Suppressor macrophage treated with lipopolysaccharide for 1 hour (primary cell): ENCODE measurements at regions not wholly inside any gene's neighbourhood (a gene's known extent, or its start where the extent isn't known, plus 50 kb on each side); places are given as distances from the start of the nearest gene placed in this dataset.

ENCODE experiments used
- DNase-seq, 3 donors: peaks; one replicate each; pipeline ENCODE4 v3.0.0-alpha.2; 2020 to 2022

DNA sequence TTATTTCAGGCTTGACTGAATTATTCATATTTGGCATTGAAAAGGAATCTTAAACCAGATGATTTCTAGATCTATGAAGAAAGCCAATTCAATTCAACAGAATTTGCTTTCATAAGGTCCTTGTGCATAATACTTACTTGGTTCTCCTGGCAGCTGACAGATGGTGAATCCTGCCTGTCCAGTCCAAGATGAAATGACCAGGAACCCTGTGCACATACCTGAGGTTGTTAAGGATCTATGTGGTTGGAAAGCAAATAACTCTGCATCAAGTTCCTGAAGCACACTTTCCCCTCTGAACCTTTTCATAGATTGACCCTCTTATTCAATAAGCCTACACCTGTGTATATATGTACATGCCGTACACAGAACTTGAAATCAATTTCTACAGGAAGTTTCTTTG, 562.7 kb downstream of the PPARGC1A start:
- DNase-seq, result no peak

DNA sequence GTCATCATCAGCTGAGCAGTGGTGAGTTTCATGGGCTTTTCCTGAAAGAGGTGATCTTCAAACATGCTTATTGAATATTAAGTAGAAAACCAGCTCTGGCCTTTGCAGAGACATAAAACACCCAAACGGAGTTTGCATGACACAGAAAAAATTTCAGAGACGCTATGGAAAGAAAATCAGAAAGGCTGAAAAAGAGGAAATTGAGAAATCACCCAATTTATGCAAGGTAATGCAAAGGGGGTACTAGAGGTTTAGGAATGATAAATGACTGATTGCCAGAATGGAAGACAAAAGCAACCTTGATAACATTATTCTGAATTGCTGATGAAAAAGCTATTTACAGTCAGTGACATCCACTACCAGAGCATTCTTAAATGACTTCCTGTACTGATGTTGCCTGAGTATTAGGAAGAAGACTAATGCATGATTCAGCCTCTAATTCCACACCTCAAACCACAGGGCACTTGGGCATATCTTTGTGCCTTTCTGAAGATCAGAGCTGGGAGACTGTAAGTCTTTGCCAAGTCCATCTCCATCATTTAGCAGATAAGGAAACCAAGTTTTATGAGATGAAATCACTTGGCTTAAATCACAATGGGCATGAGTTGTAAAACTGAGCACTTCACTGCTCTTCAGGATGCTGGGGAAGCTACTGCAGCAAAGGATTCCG, 565.7 kb downstream of the PPARGC1A start:
- peak; percentile 27 to 55 (median 33) for DNase-seq

DNA sequence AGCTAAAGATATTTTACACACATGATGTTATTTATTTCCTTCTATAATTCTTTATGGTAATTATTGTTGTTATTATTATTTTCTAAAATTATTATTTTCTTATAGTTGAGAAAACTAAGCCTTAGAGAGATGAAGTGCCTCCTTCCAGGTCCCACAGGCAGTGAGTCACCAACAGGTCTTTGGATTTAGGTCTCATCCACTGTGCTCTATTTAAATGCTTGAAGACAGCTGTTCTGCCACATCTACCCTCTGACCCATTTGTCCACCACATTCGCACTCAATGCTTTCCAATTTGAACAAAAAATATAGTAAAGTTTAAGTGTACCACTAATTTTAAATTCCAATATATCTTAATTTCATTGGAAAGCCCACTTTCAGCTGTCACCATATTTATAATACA, 566.4 kb downstream of the PPARGC1A start:
- DNase-seq, result no peak

DNA sequence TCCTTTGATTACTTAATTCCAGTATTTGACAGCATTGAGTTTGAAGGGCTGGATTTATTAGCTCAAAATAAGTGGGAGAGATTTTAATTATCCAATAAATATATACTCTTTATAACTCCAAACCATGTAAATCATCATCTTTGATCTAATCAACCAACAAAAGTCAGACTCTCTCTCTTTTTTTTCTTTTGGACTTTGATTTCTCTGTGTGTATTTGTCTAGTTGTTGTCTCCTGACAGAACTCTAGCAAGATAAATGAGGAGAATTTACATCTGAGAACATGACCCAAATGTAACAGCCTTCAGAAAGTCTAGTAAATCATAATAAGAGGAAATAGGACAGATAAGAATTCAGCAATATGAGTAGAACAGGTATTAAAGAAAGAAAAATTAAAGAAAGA, 567.1 kb downstream of the PPARGC1A start:
- no peak for DNase-seq

DNA sequence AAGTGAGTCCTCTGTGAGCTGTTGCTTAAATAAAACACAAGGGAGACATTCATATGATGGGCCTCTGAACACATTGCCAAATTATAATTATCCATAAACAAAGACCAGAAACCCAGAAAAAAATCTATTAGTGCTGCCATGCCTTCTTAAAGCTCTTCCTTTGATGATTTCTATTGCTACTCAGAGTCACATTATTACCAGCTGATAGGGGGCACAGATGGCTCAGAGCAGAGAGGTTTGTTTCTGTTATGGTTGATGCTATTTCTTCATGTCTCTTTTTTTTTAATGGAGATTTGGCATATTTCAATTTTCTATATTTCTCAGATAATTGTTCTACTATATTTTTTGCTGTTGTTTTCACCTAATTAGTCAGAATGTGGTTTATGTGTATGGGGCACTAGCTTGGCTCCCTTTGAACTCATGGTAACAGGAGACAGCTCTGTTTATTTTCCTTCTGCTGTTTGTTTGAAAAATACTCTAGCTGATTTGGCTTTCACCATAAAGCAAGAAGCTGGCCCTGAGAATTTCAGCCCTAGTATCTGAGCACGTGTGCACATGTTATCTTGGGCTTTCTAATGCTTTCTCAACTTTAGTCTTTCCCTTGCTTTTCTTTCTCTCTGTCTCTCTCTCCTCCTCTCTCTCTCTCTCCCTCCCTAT, 568.8 kb downstream of the PPARGC1A start:
- no peak for DNase-seq

DNA sequence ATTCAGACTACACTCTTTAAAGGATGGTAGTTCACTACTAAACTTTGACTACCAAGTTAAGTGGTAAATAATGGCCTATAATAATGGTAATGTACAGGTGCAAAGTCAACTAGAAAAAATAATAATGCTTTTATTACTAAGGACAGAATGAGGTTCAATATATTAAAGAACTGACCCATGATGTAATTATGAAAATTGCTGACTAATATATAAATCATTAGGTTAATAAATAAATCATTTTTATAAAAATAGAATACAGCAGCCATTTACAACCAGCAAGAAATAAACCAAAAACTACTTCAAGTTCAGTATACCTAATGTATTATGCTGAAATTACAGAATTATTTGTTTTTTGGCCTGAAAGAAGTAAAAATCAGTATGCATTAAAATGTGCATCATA, 577.2 kb downstream of the PPARGC1A start:
- no peak for DNase-seq

DNA sequence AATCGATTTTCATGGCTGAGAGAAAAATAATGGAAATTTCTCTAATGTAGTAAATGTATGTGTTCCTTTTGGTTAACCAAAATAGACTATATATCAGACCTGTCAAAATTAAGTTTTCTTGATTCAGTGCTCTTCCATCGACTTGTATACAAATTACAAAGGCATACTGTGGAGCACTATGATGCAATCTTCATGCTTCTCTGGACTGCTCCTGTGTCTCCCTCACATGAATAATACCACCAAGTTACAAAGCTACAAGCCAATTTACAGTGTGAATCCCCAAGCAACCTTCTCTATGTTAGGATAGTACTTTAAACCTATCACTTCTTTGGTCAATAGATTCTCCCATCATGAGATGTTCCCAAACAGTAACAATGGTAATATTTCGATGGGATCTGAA, 577.9 kb downstream of the PPARGC1A start:
- DNase-seq, result no peak

DNA sequence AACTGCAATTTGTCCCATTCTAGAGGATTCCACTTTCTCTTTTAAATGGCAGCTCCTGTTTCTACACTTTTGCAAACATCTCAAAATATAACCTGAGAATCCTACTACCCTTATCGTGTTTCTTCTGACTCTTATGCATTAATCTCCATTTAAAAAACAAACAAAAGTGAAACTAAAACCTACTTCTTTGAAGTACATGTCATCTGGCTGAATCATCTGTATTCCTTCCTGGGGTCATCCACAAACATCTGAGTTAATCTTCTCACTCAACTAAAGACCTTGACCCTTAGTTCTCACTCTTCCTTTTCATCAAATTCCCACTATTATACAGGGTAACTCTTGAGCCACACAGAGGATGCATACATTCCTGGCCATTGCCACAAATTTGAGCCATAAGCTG, 584.8 kb downstream of the PPARGC1A start:
- DNase-seq, result peak; percentile 9 to 62 (median 22)

DNA sequence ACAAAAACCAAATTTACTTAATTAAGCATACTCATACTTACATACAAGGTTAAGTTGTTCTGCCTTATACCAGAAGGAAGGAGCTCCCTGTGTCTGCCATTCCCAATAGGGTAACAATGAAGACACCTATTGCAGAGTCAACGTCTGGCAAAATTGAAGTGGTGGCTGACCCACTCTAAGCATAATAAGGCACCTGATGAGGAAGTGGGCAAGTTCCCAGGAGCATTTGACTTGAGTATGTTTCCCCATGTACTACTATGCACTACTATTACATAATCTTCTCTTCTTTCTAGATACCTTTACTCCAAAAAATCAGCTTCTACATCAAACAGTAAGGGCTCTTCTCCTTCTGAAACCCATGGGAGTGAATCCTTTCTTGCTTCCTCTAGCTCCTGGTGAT, 591.5 kb downstream of the PPARGC1A start:
- DNase-seq, result no peak

DNA sequence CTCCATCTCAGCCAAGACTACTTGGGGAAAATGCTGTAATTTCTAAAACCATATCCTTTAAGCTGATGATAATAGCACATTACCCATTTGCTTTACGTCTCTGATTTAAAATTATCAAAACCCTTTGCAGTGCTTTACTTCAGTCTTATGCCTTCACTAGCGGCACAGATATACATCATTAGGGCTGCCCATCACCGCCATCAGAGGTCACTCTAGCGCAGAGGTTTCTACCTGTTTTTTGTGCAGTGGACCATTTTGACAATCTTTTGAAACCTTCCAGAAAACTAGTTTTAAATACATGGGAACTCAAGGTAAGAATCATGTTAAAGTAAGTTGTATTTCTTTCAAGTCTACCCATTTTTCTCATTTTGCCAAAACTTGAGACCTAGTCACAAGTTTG, 592.5 kb downstream of the PPARGC1A start:
- DNase-seq, result no peak

DNA sequence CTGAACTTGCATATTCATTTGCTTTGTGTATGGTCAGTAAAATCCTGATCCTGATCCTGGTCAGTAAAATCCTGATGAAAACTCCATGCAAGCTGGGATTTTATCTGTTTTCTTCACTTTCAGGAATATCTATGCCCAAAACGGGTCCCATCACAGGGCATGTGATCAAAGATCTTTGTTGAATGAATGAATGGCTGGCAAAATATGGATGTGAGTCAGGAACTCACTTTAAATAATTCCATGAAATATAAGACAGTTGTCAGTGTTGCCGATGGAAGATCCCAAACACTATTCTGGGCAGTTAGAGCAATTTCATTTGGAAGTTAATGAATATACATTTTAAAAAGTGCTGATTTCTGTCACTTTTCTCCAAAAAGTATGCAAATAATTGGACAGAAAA, 598.4 kb downstream of the GBA3 start:
- DNase-seq, result no peak

DNA sequence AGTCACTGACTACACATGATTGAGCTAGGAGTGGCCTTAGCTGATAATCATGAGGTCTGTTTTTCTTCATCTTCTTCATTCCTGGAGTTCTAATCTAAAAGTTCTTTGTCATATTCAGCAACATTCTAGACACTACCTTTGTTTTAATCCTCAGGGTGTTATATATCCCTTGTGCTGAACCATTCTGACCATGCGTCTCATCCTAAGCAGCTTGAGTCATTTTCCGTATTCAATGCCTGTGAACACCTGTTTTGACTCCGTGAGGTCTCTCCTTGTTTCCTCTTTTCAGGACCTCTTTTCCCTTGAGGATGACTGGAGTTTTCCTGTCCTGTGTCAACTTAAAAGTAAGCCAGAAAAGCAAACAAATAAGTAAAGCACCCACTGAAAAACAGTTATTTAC, 597.9 kb downstream of the GBA3 start:
- no peak for DNase-seq

DNA sequence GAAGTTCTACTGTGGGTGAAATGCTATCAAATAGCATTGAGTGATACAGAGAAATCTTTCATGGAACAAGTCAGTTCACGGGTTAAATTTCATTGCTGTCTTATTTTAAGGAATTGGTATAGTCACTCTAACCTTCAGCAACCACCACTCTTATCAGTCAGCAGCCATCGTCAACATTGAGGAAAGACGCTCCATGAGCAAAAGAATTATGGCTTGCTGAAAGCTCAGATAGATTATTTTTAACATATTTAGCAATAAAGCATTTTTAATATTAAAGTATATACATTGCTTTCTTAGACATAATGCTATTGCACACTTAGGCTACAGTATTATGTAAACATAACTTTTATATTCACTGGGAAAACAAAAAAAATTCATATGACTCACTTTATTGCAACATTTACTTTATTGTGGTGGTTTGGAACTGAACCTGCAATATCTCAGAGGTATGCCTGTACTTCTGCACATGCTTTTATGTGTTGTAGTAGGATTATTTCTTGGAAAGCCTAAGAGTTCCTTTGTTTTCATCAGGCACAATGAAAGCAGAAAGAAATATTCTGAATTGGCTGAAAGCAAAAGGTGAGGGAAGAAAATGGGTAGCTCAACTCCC, 586.7 kb downstream of the GBA3 start:
- DNase-seq, result peak in 1 of 3 donors; percentile 22

DNA sequence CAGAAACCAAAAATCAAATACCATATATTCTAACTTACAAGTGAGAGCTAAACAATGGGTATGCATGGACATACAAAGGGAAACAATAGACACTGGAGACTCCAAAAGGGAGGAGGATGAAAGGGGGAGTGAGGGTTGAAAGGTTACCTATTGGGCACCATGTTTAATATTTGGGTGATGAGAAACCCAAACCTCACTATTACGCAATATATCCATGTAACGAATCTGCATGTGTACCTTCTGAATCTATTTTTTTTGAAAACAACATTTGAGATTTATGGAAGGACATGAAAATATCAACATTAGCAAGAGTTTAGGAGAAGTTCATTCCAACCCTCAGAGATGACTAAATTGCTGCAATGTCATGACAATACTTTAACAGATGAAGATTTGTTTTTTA, 586.1 kb downstream of the GBA3 start:
- no peak for DNase-seq

DNA sequence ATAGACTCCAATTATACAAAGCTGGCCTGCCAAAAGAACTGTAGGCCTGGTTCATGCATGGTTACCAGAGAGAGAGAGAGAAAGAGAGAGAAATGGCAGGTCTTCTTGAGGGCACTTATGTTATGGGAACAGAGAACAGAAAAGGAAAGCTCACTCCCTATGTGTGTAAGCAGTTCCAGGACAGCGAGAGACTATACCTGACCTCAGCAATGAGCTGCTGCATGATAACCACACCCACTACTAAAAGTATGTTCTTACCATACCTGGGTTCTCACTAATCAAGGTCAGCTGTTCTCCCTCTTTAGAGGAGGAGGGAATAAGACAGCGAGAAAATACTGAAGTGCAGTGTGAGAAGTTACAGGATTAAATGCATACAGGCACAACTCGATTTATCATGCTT, 583.3 kb downstream of the GBA3 start:
- DNase-seq, result no peak

DNA sequence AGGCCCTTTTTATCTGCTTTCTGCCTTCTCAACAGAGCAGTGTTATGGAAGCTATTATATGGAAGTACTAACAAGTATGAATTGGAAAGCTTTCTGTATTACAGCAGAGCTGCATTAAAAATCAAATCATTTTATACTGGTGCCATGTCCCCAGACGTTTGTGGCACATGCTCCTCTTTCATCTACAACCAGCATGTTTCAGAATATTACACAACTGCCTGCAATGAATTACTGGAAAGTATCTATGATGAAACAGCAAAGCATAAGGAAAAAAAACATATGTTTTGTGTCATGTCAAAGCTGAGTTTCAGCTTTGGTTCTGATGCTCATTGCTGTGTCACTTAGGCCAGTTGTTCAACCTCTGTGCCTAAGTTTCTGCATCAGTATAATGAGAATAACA, 576.8 kb downstream of the GBA3 start:
- DNase-seq, result no peak

DNA sequence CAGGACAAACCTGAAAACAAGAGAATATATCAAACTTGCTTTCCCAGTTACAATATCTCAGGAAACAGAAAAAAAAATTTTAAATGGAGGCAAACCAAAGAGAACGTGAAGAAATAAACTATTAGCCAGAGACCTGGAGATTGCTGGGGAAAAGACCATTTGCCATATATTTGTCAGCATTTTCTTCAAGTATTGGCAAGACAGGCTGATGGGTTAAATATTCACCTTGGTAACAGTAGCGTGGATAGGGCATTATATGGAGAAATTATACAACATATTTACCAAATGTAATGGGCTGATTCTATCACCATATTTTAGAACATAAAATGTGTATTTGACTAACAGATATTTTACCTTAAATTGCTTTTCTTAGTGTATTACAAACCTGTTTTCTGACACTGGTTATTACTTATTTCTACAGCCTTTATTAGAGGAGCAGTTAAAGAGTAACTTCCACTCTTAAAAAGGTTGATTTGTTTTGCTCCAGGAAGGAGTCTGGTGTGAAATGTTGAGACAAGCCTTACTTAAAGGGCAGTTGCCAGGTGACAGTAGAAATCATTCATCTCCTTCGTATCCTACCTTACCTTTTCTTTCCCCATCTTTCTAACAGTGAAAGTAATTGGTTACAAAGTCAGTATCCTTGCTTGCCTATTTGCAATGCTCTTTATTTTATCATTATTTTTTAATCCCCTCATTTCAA, 575.5 kb downstream of the GBA3 start:
- DNase-seq, result no peak

DNA sequence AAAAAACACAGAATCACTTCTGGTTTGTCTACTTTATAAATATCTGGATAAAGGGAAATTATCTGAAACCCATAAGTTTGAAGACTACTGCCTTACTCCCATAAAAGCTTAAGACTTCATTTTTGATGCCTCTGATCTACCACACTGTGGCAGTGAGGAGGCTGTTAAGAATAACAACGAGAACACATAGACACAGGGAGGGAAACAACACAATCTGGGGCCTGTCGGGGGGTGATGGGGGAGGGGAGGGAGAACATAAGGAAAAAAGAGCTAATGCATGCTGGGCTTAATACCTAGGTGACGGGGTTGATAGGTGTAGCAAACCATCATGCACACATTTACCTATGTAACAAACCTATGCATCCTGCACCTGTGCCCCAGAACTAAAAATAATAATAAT, 573.7 kb downstream of the GBA3 start:
- no peak for DNase-seq

DNA sequence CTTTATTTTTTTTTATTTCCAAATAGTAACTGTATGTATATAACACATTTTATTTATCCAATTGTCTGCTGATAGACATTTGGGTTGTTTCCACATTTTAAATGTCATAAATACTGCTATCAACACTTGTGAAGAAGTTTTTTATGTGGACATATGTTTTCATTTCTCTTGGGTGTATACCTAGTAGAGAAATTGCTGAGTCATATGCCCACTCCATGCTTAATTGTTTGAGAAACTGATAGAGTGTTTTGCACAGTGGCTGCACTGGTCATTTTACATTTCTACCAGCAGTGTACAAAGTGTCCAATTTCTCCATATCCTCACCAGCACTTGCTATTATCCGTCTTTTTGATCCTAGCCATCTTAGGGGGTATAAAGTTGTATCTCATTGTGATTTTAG, 567.8 kb downstream of the GBA3 start:
- DNase-seq, result no peak

DNA sequence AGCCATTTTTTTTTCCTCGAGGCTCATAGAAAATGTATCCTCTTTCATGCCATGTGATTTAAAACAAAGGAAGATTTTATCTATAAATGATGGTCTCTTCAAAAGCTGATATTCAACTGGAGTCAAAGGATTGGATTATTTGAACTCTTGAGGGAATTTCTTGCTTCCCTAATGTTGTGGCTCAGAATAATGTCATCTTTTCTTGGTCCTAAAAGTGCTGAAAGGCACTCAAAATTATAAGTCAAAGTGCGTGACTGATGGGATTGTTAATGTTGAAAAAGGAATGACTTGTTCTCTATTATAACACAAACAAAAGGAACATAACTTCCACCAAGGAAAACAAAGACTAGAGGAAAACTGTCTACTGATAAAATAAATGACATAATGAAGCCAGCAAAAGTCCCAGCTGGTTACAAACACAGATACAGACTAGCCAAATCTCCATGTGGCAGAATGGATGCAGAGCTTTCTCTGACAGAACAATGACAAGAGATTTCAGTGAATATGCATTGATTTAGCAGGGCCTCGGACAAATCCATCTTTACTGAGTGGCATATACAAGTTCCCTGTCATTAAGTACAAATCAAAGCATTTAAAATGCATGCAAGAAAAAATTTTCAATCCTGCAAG, 552.6 kb downstream of the GBA3 start:
- no peak for DNase-seq

DNA sequence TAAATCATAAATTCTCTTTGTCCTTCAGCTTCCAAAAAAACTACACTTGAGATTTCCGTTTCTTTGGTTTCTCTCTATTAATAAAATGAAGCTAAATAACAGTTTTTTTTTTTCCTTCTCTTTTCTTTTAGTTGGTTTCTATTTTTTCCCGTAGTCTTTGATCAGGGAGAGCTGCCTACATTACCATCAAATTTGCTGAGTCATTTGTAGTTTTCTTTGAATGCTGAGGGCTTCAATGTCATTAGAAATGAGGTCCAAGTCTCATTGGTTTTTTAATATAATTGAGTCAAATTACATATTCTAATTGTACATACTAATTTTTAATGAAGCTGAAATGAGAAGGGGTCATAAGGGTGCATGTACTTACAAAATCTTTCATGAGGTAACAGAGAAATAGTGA, 550.2 kb downstream of the GBA3 start:
- no peak for DNase-seq

DNA sequence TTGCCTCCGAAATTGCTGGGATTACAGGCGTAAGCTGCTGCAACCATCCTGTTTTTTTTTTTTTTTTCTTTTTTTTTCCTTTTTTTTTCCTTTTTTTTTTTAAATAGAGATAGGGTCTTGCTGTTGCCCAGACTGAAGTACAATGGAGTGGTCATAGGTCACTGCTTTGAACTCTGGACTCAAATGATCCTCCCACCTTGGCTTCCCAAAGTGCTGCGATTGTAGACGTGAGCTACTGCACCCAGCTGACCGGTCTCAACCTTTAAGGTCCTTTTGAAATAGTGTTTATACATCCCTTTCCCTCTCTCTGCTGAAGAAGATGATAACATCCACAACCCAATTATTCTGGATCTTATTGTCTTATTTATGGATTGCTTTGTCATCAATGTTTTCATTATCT, 548.7 kb downstream of the GBA3 start:
- DNase-seq, result no peak

DNA sequence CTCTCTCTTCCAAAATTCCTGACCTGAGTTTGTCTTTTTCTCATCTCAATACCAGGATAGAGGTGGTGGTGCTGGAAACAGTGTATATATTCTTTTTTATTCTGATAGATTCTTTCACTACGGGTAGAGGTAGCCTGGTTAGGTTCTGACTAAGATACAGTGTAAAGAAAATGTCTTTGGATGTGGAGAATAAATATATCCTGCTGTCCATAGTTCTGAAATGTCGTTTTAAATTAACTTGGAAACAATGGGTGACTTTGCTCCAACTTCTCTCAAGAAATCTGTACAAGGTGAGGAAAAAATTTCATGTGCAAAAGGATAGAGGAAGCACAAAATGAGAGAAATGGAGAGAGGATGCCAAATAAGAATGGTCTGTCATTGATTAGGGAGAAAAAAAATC, 546.1 kb downstream of the GBA3 start:
- DNase-seq, result no peak

DNA sequence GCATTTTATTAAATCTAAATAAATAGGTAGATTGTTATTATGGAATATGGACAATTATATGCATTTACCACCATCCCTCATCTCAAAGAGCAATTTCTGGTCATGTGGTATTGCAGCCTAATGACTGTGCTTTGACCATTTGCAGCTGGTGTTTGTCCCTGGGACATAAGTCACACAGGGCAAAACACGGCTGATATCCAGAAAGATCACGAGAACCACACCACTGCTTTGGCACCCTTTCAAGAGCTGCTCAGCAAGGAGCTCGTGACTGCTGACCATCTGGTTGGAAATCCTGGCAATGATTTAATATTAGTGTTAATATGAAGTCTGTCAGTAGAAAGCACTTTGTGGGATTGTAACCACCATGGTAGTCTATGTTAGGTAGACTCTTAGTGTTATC, 545.0 kb downstream of the GBA3 start:
- no peak for DNase-seq
